HG03103 (cell line): ENCODE measurements at regions not wholly inside any gene's neighbourhood (a gene's known extent, or its start where the extent isn't known, plus 50 kb on each side); places are given as distances from the start of the nearest gene placed in this dataset.

Source experiments
- ATAC-seq: cut with Tn5 transposase; IDR thresholded peaks from one replicate; pipeline ENCODE4 v1.9.1; 2021; ENCODE audit warnings: low read depth; ENCODE audit not compliant: unreplicated experiment

GRCh38 chr9:21657966-21658667 is 144.3 kb upstream of the MTAP start:
- ATAC-seq = no peak

- ATAC-seq = no peak
Measured at GRCh38 chr9:21660976-21661375, 141.5 kb upstream of the MTAP start.

GRCh38 chr9:21661626-21662025 is 140.8 kb upstream of the MTAP start:
- no peak for ATAC-seq

- ATAC-seq = no peak
Measured at GRCh38 chr9:21668516-21668915, 133.9 kb upstream of the MTAP start.

GRCh38 chr9:21669701-21670100 is 132.7 kb upstream of the MTAP start:
- ATAC-seq = no peak

GRCh38 chr9:21670374-21670773 is 132.1 kb upstream of the MTAP start:
- no peak for ATAC-seq

- ATAC-seq = no peak
Measured at GRCh38 chr9:21672140-21672539, 130.3 kb upstream of the MTAP start.

GRCh38 chr9:21672761-21673160 is 129.7 kb upstream of the MTAP start:
- no peak for ATAC-seq

- no peak for ATAC-seq
Measured at GRCh38 chr9:21674894-21675293, 127.5 kb upstream of the MTAP start.

GRCh38 chr9:21677387-21677786 is 125.0 kb upstream of the MTAP start:
- no peak for ATAC-seq

- no peak for ATAC-seq
Measured at GRCh38 chr9:21677834-21678233, 124.6 kb upstream of the MTAP start.

GRCh38 chr9:21679432-21679831 is 123.0 kb upstream of the MTAP start:
- no peak for ATAC-seq

GRCh38 chr9:21680590-21680989 is 121.8 kb upstream of the MTAP start:
- ATAC-seq = no peak

GRCh38 chr9:21681641-21682040 is 120.8 kb upstream of the MTAP start:
- ATAC-seq = no peak

GRCh38 chr9:21682381-21682780 is 120.1 kb upstream of the MTAP start:
- ATAC-seq = no peak

- no peak for ATAC-seq
Measured at GRCh38 chr9:21682981-21683380, 119.5 kb upstream of the MTAP start.

GRCh38 chr9:21683484-21684175 is 118.8 kb upstream of the MTAP start:
- ATAC-seq = no peak

GRCh38 chr9:21684231-21684630 is 118.2 kb upstream of the MTAP start:
- no peak for ATAC-seq

- no peak for ATAC-seq
Measured at GRCh38 chr9:21684831-21685362, 117.5 kb upstream of the MTAP start.

- no peak for ATAC-seq
Measured at GRCh38 chr9:21685502-21685901, 116.9 kb upstream of the MTAP start.

GRCh38 chr9:21686738-21687137 is 115.7 kb upstream of the MTAP start:
- ATAC-seq = no peak

GRCh38 chr9:21687351-21687750 is 115.1 kb upstream of the MTAP start:
- ATAC-seq = no peak
